CD4-positive, alpha-beta T cell (primary cell): ENCODE measurements at regions not wholly inside any gene's neighbourhood (a gene's known extent, or its start where the extent isn't known, plus 50 kb on each side); places are given as distances from the start of the nearest gene placed in this dataset.

ENCODE experiments used
- ATAC-seq: fragments of 200-7000 bp; cut with Tn5 transposase; one replicate; pipeline ENCODE4 v1.10.0; 2022; ENCODE audit warnings: mild to moderate bottlenecking; ENCODE audit not compliant: poor library complexity
- CTCF ChIA-PET: fragments of 350-600 bp; sonication (Branson Sonifier 250); formaldehyde crosslinking; loops from one replicate; lab custom pipeline; 2021; ENCODE audit warnings: antibody characterized with exemption, inconsistent platforms; lab: Charles Lee
- POLR2A ChIA-PET: fragments of 350-600 bp; sonication (Branson Sonifier 250); formaldehyde crosslinking; loops from one replicate; lab custom pipeline; 2021; ENCODE audit warnings: antibody characterized with exemption, inconsistent platforms; lab: Charles Lee
- DNase-seq, 14 experiments: peaks; one replicate each; pipeline ENCODE4 v3.0.0-alpha.2; 2013 to 2020; ENCODE audit warnings: mixed read lengths in 2 of 14
- H3K27ac ChIP-seq, 2 donors: one replicate each; pipeline versions ENCODE4 v1.5.1 to v1.7.0; 2013; ENCODE audit warnings: low read length in 2 of 2, low read depth in 1 of 2, mild to moderate bottlenecking in 1 of 2
- H3K27me3 ChIP-seq, 2 experiments: 1 replicate in 1 of 2; 2 replicates in 1 of 2; pipeline versions ENCODE4 v1.6.1 to v1.7.0; 2013; ENCODE audit warnings: low read length in 2 of 2, control low read depth in 1 of 2, mild to moderate bottlenecking in 1 of 2, moderate library complexity in 1 of 2; ENCODE audit not compliant: insufficient read depth in 2 of 2, control insufficient read depth in 1 of 2
- H3K36me3 ChIP-seq: one replicate; pipeline ENCODE4 v1.6.1; 2013; ENCODE audit warnings: low read length, control low read depth; ENCODE audit not compliant: insufficient read depth
- H3K4me1 ChIP-seq: one replicate; pipeline ENCODE4 v1.6.1; 2013; ENCODE audit warnings: low read length, control low read depth; ENCODE audit not compliant: insufficient read depth
- H3K4me3 ChIP-seq: one replicate; pipeline ENCODE4 v1.5.1; 2013; ENCODE audit warnings: mild to moderate bottlenecking, low read length, moderate library complexity
- H3K9me3 ChIP-seq, 2 experiments: 1 replicate in 1 of 2; 2 replicates in 1 of 2; pipeline versions ENCODE4 v1.6.1 to v1.7.0; 2013; ENCODE audit warnings: low read length in 2 of 2, mild to moderate bottlenecking in 2 of 2, control low read depth in 1 of 2, moderate library complexity in 1 of 2; ENCODE audit not compliant: control insufficient read depth in 1 of 2, insufficient read depth in 1 of 2
- H3K27ac Mint-ChIP-seq: one replicate; pipeline ENCODE4 v1.8.0; 2020; ENCODE audit warnings: mixed read lengths
- H3K27me3 Mint-ChIP-seq: one replicate; pipeline ENCODE4 v1.8.0; 2021; ENCODE audit warnings: mixed read lengths
- H3K36me3 Mint-ChIP-seq: one replicate; pipeline ENCODE4 v1.8.0; 2021; ENCODE audit warnings: low read depth, mixed read lengths
- H3K4me1 Mint-ChIP-seq: one replicate; pipeline ENCODE4 v1.8.0; 2021; ENCODE audit warnings: low read depth, mixed read lengths
- H3K4me3 Mint-ChIP-seq: one replicate; pipeline ENCODE4 v1.8.0; 2020; ENCODE audit warnings: mild to moderate bottlenecking, mixed read lengths
- H3K9me3 Mint-ChIP-seq: one replicate; pipeline ENCODE4 v1.8.0; 2020; ENCODE audit warnings: mixed read lengths
- intact Hi-C, 2 experiments: fragments of 100-400 bp; cut with DNase I in 1 of 2; cut with micrococcal nuclease in 1 of 2; formaldehyde crosslinking; loops; one replicate each; pipeline versions ENCODE4 v1.15.1 to v1.9.0; 2023 to 2025; cut with DNase I, micrococcal nuclease
- TF ChIP-seq, protein P1 (sequence below): fragments of 200-600 bp; IDR thresholded peaks from one replicate; pipeline ENCODE4 v1.8.0; 2022; ENCODE audit warnings: antibody characterized with exemption, mild to moderate bottlenecking

DNA sequence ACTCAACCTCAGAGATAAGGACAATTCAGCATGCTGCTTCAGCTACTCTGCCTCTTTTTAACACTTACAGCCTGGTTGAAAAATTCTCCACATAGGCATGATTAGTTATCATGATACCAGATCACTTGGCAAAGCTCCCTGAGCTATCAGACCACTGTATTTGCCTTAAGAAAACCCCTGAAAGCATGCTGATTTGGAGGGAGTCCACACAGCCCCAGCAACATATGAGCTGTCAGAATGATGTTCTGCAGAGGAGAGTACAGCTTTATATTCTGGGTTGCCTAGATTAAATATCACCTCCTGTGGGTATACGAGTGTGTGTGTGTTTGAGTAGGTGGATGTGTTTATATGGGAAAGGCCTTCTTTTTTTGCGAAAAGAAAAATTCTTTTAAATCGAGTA, 170.2 kb upstream of the CHRM2 start:
- Mint-ChIP-seq H3K36me3 (no peaks in the 10 kb centered on the region), H3K27ac (no peak overlapping the region), H3K9me3 (peaks cover 3% of the 10 kb centered on the region), H3K4me1 (no peaks in the 10 kb centered on the region), H3K27me3 (no peaks in the 10 kb centered on the region), H3K4me3 (no peak overlapping the region)
- TF ChIP-seq, protein P1, sequence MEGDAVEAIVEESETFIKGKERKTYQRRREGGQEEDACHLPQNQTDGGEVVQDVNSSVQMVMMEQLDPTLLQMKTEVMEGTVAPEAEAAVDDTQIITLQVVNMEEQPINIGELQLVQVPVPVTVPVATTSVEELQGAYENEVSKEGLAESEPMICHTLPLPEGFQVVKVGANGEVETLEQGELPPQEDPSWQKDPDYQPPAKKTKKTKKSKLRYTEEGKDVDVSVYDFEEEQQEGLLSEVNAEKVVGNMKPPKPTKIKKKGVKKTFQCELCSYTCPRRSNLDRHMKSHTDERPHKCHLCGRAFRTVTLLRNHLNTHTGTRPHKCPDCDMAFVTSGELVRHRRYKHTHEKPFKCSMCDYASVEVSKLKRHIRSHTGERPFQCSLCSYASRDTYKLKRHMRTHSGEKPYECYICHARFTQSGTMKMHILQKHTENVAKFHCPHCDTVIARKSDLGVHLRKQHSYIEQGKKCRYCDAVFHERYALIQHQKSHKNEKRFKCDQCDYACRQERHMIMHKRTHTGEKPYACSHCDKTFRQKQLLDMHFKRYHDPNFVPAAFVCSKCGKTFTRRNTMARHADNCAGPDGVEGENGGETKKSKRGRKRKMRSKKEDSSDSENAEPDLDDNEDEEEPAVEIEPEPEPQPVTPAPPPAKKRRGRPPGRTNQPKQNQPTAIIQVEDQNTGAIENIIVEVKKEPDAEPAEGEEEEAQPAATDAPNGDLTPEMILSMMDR = no peak
- DNase-seq (no peak), ATAC-seq (no peak)
- H3K27ac ChIP-seq = no peak overlapping the region
- H3K4me1 ChIP-seq = no peaks in the 10 kb centered on the region
- no peaks in the 10 kb centered on the region for H3K36me3 ChIP-seq
- H3K27me3 ChIP-seq = no peaks in the 10 kb centered on the region
- POLR2A ChIA-PET = no interaction called here
- CTCF ChIA-PET = no interaction called here
- intact Hi-C loops = no loop called here
- H3K9me3 ChIP-seq = peaks cover 0 to 9% of the 10 kb centered on the region in 2 experiments
- H3K4me3 ChIP-seq = no peak overlapping the region

DNA sequence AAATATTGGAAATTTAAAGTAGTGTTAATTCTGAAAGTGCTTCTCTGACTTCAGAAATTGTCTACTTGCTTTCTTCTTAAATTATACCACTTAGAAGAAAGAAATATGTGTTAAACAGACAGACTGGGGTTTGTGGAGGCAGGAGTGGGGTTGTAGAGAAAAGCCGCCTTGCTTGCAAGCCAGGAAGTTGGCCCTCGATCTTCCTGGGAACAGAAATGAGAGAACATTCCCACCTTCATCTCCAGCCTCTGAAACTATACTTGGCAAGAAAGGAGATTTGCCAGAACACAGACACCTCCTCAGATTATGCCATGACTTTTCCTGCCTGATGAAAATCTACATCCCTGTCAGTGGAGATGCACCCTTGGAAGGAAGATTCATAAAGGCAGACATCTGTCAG, 171.2 kb upstream of the CHRM2 start:
- POLR2A ChIA-PET = no interaction called here
- Histone ChIP-seq H3K4me1 (no peaks in the 10 kb centered on the region), H3K27me3 (no peaks in the 10 kb centered on the region), H3K4me3 (no peak overlapping the region), H3K27ac (no peak overlapping the region), H3K9me3 (peaks cover 0 to 9% of the 10 kb centered on the region in 2 experiments), H3K36me3 (no peaks in the 10 kb centered on the region)
- CTCF ChIA-PET = no interaction called here
- TF ChIP-seq, protein P1 = no peak
- Mint-ChIP-seq H3K4me1 (no peaks in the 10 kb centered on the region), H3K27me3 (no peaks in the 10 kb centered on the region), H3K27ac (no peak overlapping the region), H3K4me3 (no peak overlapping the region), H3K36me3 (no peaks in the 10 kb centered on the region), H3K9me3 (peaks cover 3% of the 10 kb centered on the region)
- DNase-seq = no peak
- intact Hi-C loops = no loop called here
- no peak for ATAC-seq

GRCh38 chr7:136693166-136694119, 175.0 kb upstream of the CHRM2 start:
- Histone ChIP-seq H3K4me3 (no peak overlapping the region), H3K9me3 (peaks cover 0 to 9% of the 10 kb centered on the region in 2 experiments), H3K36me3 (no peaks in the 10 kb centered on the region), H3K27ac (no peak overlapping the region), H3K4me1 (no peaks in the 10 kb centered on the region), H3K27me3 (no peaks in the 10 kb centered on the region)
- peaks cover 3% of the 10 kb centered on the region for H3K9me3 Mint-ChIP-seq
- no peak overlapping the region for H3K27ac Mint-ChIP-seq
- DNase-seq (no peak), ATAC-seq (no peak)
- H3K4me3 Mint-ChIP-seq = no peak overlapping the region
- intact Hi-C loops = no loop called here
- H3K27me3 Mint-ChIP-seq = no peaks in the 10 kb centered on the region
- H3K36me3 Mint-ChIP-seq = no peaks in the 10 kb centered on the region
- POLR2A ChIA-PET = no interaction called here
- TF ChIP-seq, protein P1 = no peak
- H3K4me1 Mint-ChIP-seq = no peaks in the 10 kb centered on the region
- CTCF ChIA-PET = no interaction called here
